GOT3 (cell line): ENCODE measurements at regions not wholly inside any gene's neighbourhood (a gene's known extent, or its start where the extent isn't known, plus 50 kb on each side); places are given as distances from the start of the nearest gene placed in this dataset.
"Not testable (repeated sequence)": the region's sequence is repeated elsewhere in the genome, so short reads cannot be mapped to it uniquely, and the experiment has no call there.

Experiments used
- DNase-seq: peaks from one replicate; lab custom pipeline; 2025; ENCODE audit warnings: mixed read lengths; lab: John Stamatoyannopoulos, UW

DNA sequence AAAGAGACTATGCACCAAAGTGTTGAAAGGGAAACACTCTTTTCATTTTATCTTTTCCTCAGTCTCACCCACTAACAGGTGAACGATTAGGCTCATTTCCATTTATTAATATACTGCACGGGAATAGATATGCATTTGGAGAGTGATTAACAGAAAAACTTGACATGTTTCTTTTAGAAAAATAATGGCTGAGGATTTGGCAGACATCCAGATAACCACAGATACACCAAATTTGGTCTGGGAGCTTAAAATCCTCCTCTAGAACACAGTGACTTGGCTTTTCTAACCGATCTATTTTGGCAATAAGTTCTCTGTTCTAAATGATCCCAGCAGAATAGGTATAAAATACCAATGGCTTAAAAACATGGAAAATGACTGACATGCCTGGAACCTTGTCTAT is 459.3 kb upstream of the SGO1 start:
- no peak for DNase-seq

DNA sequence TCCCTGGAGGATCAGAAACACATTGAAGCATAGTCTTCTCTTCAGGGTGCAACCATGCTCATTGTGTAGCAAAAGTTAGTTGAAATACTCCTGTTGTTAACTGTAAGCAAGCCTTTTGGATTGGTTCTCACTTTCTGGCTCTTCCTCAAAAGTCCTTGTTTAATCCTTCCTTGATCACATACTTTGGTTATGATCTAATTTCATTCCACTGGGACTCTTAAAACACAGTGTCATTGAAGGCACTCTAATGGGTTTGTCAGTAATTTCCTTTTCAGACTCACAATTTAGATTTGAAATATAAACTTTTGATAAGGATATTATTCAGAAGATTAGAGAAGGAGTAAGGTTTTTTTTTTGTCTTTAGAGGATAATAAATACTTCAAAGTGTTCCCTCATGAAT is 451.7 kb upstream of the SGO1 start:
- no peak for DNase-seq

DNA sequence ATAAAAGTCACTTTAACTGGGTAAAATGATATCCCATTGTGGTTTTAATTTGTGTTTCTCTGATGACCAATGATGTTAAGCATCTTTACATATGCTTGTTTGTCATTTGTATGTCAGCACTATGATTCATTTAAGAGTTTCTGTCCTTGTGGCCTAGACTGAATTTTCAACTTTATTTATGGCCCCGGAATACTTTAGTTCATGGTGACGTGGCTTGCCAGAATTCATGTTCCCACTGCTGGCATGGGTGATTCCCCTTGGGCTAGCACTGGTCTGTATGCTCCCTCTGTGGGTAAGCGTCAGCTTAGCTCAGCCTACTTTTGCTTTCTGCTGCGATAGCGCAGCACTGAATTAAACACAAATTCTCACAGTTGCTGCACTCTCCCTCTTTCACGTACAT is 436.3 kb upstream of the SGO1 start:
- DNase-seq: no peak

DNA sequence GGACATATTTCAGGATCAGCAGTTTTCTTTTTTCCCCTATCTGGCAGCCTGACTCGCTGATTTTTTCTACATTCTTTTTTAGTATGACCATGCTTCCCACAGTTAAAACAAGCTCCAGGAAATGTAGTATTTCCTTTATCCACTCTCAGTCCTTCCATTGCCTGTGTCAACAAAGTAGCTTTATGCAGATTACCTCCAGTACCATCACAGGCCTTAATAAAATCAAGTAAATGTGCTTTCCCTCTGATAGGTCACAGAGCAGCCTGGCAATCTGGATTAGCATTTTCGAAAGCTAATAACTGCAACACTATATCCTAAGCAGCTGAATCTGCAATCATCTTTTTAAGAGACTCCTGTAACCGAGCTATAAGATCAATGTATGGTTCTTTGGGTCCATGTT is 432.6 kb upstream of the SGO1 start:
- not testable (repeated sequence) for DNase-seq

DNA sequence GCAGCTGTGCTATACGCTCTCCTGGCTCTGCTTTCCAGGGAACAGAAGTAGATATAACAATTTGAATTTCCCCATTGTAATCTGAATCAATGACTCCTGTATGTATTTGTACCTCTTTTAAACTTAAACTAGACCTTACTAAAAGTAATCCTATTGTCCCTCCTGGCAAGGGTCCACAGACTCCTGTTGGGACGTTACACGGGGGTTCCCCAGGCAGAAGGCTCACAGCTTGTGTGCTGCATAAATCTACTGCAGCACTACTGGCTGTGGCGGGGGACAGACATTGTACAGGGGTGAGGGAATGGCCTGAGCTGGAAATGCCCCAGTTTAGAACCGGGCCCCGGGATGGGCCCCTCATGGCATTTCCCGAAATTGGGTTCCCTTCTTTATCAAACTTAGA is 432.2 kb upstream of the SGO1 start:
- not testable (repeated sequence) for DNase-seq

DNA sequence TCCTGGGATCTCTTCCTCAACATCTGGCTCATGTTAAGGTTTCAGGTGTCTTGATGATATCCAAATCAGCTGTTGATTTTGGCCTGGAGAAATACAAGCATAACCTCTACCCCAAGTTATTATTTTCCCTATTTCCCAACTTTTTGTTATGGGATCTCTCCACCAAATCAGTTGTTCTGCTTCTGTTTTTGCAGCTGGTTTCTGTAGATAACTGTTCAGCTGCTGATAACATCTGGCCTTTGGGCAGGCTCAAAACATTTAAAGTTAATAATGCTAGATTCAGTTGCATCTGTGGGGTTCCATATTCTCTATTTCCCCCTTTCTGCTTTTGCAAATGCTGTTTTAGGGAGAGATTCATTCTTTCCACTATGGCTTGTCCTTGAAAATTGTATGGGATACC is 430.0 kb upstream of the SGO1 start:
- DNase-seq: not testable (repeated sequence)

DNA sequence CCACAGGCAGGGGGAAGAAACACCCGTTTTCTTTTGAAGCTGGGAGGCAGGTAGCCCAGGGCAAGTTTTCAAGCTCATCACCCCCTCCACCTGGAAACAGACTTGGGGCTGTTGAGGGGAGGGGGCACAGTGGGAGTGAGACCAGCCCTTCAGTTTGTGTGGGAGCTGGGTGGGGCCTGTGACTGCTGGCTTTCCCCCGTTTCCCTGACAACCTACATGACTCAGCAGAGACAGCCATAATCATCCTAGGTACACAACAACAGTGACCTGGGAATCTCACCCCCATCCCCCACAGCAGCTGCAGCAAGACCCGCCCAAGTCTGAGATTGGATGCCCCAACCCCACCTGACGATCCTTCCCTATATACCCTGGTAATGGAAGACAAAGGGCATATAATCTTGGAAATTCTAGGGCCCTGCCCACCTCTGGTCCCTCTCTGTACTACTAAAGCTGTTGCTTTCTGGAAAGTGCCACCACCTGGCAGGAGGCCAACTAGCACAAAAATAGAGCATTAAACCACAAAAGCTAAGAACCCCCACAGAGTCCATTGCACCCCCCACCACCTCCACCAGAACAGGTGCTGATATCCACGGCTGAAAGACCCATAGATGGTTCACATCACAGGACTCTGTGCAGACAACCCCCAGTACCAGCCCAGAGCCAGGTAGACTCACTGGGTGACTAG is 422.2 kb upstream of the SGO1 start:
- no peak for DNase-seq

DNA sequence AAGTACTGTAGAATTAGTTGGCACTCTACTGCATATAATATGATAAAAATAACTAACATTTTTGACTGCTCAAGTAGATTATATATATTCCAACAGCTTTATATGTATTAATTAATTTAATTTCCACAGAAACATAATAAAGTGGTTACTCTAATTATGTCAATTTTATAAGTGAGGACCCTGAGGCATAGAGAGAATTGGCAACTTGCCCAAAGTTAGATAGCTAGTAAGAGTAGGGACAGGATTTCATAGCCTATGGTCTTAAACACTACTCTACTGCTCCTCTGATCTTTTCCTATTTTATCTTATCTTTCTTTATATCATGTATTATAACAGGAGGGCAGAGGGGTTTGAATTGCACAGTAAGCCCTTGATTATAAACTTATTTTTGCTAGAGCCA is 418.7 kb upstream of the SGO1 start:
- no peak for DNase-seq

DNA sequence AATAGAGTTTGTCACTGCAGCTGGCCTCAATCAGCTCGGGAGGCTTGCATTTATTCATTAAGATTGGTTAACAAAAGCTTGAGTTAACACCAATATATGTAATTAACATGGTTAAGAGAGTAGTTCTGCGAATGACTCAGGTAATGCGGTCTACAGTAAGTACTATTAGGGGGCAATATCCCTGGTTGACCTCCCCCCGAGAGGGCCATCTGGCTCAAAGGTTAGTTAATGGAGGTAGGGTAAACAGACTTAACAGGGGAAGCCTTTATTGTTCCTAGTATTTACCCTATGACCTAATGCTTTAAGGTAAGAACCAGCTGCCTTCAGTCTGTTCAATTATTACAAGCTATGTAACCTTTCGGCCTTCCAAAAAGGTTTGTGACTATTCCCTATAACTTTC is 403.3 kb upstream of the SGO1 start:
- DNase-seq: no peak

DNA sequence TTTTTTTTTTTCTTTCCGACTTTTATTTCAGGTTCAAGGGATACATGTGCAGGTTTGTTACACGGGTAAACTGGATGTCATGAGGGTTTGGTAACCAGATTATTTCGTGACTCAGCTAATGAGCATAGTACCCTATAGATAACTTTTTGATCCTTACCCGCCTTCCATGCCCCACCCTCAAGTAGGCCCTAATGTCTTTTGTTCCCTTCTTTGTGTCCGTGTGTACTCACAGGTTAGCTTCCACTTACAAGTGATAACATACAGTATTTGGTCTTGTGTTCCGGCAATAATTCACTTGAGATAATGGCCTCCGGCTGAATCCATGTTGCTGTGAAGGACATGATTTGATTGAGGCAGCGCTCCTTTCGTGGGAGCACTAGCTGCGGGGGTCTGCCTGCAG is 402.8 kb upstream of the SGO1 start:
- DNase-seq: no peak

DNA sequence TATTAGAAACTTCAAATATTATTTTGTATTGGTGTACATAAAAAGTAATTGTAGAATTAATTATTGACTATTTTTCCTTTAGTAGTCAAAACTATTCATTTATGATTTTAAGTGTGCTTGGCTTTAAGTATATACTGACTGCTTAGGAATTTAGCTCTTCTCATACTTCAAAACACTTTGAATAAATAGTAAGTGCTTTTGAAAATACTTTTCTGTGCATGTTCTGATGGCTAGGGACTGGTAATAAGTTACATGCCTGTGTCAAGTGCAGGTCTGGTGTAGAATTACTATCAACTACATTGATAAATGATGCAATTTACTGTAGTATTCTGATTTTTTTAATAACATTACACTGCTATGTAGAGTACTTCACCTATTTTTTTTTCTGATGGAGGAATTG is 397.6 kb upstream of the SGO1 start:
- DNase-seq: no peak

DNA sequence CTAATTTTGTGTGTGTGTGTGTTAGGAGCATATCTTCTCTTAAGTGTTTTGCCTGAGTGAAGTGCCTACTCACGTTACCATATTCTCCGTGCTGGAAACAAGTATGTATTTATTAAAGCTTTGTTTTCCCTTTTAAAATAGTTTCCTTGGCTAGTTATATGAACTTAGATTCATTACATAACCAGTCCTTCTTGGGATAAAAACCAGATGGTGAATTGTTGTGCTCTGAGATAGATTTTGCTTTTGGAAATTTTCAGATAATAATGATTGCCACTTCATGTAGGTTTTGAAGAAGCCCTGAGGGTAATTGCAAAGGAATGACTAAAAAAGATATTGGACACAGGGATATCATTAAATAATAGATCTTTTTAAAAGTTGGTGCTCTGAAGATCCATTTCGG is 390.2 kb upstream of the SGO1 start:
- no peak for DNase-seq

DNA sequence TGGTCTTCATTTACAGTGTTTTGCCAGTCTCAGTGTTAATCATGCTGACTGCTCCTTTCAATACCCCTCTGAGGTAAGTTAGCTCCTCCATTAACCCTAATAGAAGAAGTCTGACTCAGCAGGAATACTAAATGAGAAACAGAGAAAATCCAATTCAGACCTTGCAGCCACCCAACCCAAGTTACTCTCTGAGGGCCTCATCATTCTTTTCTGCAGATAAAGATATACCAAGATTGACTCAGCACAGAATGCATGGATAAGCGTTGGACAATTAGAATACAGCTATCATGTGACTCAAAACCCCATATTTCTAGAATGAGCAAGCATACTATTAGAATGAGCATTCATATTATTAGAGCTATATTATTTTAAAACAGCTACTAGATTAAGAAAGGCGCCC is 389.1 kb upstream of the SGO1 start:
- no peak for DNase-seq

DNA sequence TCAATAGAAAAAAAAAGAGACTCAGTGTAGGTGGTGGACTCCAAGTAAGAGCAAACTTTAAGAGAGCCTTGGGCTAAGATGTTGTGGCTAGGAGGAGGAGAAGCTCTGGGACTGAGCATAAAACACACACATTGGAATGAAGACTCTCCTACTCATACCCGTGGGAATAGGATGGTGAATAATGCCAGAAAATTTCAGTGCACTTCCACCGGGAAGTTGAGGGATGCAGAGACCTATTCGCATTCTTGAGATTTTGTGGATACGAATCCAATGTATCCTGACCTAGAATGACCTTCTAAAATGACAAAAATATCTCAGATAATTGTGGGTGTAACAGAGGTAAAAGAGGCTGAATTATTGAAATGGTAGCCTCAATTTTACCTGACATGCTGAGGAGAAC is 388.7 kb upstream of the SGO1 start:
- DNase-seq: no peak

DNA sequence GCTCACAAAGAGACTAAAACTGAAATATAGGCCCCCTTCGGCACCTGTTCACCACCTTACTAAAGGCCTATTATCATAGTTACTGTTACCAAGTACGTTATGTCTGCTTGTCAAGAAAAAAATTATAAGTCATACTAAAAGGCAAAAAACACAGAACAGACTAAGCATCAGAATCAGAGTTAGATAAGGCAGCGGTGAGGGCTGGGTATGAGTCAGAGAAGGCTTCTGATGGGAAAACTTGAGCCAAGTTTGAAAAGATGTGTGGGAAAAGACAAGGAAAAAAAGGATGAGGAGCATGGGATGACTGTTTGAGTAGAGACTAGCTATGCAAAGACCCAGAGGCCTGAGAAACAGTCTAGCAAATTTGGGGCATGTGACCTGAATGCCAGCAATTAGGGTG is 387.2 kb upstream of the SGO1 start:
- no peak for DNase-seq

DNA sequence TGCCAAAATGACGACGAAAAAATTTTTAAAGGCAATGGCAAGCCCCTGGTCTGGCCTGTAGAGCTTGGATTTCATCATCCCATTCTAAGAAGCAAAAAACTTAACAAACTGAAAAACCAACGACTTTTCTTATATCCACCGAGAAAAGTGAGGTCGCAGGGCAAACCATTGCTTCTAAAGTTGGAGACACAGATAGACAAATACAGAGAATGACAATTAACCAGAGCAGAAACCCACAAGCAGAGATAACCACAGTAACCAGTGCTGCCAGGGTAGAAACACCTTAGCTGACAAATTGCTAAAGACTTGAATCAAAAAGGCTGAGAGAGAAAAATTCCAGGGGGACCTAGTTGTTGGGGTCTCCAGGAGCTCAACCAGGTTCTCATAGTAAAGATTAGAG is 386.5 kb upstream of the SGO1 start:
- no peak for DNase-seq

DNA sequence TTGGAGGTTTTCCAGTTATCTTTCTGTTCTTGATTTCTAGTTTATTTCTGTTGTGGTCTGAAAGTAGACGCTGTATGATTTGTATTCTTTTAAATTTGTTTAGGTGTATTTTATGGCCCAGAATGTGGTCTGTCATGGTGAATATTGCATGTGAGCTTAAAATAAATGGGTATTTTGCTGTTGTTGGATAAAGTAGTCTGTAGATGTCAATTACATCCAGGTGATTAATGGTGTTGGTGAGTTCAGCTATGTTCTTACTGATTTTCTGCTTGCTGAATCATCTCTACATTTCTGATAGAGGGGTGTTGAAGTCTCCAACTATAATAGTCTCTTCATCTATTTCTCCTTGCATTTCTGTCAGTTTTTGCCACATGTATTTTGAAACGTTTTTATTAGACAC is 383.3 kb upstream of the SGO1 start:
- no peak for DNase-seq

DNA sequence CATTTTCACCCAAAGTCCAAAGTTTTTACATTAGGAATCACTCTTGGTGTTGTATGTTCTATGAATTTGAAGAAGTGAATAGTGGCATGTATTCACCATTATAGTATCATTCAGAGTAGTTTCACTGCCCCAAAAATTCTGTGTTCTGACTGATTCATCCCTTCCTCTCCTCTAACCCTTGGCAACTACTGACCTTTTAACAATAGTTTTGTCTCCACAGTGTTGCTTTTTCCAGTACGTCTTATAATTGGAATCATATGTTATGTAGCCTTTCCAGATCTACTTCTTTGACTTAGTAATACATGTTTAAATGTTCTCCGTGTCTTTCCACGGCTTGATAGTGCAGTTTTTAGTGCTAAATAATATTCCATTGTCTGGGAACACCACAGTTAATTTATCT is 379.0 kb upstream of the SGO1 start:
- DNase-seq: no peak

DNA sequence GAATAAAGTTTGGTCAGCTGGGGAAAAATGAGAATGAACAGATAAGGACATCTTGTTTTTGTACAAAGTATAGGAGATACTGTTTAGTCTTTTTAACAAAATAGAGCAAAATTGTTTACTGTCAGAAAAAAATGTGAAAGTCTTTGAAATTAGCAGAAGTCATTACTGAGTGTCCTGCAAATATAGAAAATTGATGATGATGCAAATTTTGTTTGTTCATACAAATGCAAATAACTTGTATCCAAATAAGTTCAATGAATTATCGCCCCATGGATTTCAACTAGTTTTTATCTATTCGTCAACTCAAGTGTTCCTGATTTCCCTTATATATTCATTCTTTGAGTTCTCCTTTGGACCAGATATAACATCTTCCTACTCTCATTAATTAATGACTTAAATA is 378.0 kb upstream of the SGO1 start:
- no peak for DNase-seq

DNA sequence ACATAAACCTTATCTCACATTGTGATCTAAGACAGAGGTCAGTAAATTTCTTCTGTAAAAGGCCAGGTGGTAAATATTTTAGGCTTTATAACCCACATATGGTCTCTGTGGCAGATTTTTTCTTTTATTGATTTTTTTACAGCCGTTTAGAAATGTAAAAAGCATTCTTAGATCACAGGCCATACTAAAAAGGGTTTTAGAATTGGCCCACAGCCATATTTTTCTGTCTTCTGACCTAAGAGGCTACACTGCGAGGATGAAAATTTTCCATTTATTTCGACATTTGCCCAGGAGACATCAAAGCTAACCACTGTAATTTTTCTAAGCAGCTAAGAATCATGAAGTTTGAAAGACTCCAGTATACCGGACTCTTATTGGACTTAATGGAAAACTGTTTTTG is 377.2 kb upstream of the SGO1 start:
- no peak for DNase-seq

DNA sequence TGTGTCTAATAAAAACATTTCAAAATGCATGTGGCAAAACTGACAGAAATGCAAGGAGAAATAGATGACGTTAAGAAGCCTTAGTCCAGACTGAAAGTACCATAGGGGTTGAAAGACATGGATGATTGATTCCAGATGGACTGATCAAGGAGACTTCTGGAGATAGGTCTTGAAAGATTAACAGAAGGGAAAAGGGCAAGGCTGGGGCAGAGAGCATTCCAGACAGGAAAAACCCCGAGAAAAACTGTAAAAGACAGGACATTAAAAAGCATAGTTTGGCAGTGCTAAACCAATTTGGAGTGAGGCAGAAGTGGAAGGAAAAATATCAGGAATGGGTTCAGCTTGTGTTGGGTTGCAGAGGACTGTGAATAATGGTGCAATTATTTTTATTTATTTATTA is 375.2 kb upstream of the SGO1 start:
- no peak for DNase-seq

DNA sequence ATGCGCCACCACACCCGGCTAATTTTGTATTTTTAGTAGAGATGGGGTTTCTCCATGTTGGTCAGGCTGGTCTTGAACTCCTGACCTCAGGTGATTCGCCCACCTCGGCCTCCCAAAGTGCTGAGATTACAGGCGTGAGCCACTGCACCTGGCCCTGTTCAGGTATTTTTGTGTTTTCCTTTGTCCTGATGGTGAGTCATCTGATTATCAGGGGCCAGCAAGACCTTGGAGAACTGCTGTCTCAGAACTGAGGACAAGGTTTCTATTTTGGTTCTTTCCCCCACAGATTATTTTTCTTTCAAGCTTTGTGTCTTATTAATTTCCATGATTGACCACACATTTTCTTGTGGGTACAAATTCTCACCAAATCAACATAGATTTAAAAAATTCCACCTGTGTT is 374.4 kb upstream of the SGO1 start:
- DNase-seq: not testable (repeated sequence)

DNA sequence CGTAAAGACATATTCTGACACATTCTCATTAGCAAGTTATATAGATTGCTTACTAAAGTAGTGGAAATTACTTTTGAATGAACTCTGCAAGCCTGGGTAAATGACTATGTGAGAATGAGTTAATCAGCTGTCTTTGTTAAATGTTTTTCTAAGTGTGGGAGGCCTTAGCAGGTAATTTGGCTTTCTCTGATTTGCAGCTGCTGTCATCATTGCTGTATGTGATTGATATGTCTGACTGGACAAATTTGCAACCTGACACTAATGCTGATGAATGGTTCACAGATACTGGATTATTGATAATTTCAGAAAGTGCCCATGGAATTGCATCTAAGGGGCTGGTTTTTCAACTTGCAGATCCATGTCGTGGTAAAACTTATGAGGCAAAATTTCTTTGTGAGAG is 372.2 kb upstream of the SGO1 start:
- DNase-seq: no peak

DNA sequence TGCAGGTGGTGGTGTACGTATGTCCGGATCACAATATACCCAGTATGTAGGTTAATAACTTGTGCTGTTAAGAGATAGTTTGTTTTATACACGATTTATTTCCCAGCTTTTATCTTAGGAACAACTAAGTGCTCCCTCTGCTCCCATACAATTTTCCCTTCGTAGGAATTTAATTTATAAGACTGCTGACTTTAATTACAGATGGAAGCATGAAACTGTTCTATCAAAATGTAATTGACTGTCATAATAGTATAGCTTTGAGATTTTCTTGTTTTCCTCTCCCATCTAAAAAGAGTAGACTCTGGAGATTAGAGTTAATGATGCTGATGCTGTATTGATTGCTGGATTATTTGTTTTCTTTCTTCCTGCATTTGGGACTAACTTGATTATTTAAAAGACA is 370.7 kb upstream of the SGO1 start:
- DNase-seq: no peak
